HepG2 (cell line): ENCODE measurements at regions not wholly inside any gene's neighbourhood (a gene's known extent, or its start where the extent isn't known, plus 50 kb on each side); places are given as distances from the start of the nearest gene placed in this dataset.

Experiments
- BHLHE40 ChIP-seq: IDR thresholded peaks from 2 replicates; pipeline ENCODE4 v1.6.1; 2011; ENCODE audit warnings: low read length, improper control_type of control experiment
- EZH2 ChIP-seq: conservative IDR thresholded peaks from 2 replicates; pipeline ENCODE4 v1.6.1; 2012; ENCODE audit warnings: mild to moderate bottlenecking, low read depth, low read length, moderate library complexity
- FOXM1 ChIP-seq: sonication (generic); formaldehyde crosslinking; IDR thresholded peaks from 2 replicates; pipeline ENCODE4 v1.5.0; 2020; ENCODE audit warnings: missing genetic modification reagents
- KDM1A ChIP-seq: IDR thresholded peaks from 2 replicates; pipeline ENCODE4 v1.6.1; 2016; ENCODE audit warnings: missing compliant biosample characterization
- MTA3 ChIP-seq: sonication (generic); formaldehyde crosslinking; IDR thresholded peaks from 2 replicates; pipeline ENCODE4 v1.4.0; 2020; ENCODE audit warnings: missing genetic modification reagents
- NFE2L2 ChIP-seq: fragments of 150-350 bp; IDR thresholded peaks from 2 replicates; pipeline ENCODE4 v1.6.1; 2014; ENCODE audit warnings: low read length
- POLR2A ChIP-seq, 2 experiments: IDR thresholded peaks; 2 replicates each; pipeline ENCODE4 v1.6.1; 2011; ENCODE audit warnings: low read depth in 2 of 2, low read length in 2 of 2, mild to moderate bottlenecking in 1 of 2, moderate library complexity in 1 of 2; ENCODE audit not compliant: insufficient read depth in 1 of 2
- RBAK ChIP-seq: sonication (generic); formaldehyde crosslinking; IDR thresholded peaks from 2 replicates; pipeline ENCODE4 v1.5.1; 2020; ENCODE audit warnings: mild to moderate bottlenecking, missing genetic modification reagents
- RFX5 ChIP-seq: IDR thresholded peaks from 2 replicates; pipeline ENCODE4 v1.6.1; 2011; ENCODE audit warnings: low read depth, low read length, improper control_type of control experiment
- SIN3A ChIP-seq: IDR thresholded peaks from 2 replicates; pipeline ENCODE4 v1.6.1; 2011; ENCODE audit warnings: low read depth, mild to moderate bottlenecking, control low read depth, low read length, borderline replicate concordance
- SMC3 ChIP-seq: IDR thresholded peaks from 2 replicates; pipeline ENCODE4 v1.6.1; 2011; ENCODE audit warnings: low read length, improper control_type of control experiment
- ZNF292 ChIP-seq: sonication (generic); formaldehyde crosslinking; IDR thresholded peaks from 2 replicates; pipeline ENCODE4 v1.8.1; 2022; ENCODE audit warnings: mild to moderate bottlenecking, low read depth, missing genetic modification reagents, borderline replicate concordance
- ZNF678 ChIP-seq: sonication (generic); formaldehyde crosslinking; IDR thresholded peaks from 2 replicates; pipeline ENCODE4 v1.4.0; 2020; ENCODE audit warnings: mild to moderate bottlenecking, missing genetic modification reagents
- TF ChIP-seq, protein P1 (sequence below): sonication (generic); formaldehyde crosslinking; IDR thresholded peaks from 2 replicates; pipeline ENCODE4 v1.5.0; 2020; ENCODE audit warnings: mild to moderate bottlenecking, missing genetic modification reagents, moderate library complexity

DNA sequence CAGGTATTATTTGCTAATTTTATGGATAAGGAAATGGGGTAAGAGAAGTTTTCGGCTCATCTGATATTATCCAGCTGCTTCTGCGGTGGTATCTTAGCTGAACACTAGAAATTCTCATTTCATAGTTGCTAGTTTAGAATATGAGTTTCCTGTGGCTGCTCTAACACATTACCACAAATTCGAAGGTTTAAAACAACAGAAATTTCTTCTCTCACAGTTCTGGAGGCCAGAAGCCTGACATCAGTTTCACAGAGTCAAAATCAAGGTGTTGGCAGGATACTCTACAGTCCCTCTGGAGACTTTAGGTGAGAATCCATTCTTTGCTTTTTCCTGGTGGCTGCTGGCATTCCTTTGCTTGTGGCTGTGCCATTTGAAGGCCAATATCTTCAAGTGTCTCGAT, 205.9 kb downstream of the PTEN start:
- TF ChIP-seq EZH2 (no peak), RBAK (no peak), NFE2L2 (no peak), ZNF678 (no peak), ZNF292 (CRISPR knock-in tag) (no peak), POLR2A (IDR thresholded peaks at IDR 0.05; ENCODE audit: insufficient read depth in 1 of 2, low read depth in 2 of 2, low read length in 2 of 2) (no peak), BHLHE40 (no peak), KDM1A (CRISPR knock-in tag) (no peak), MTA3 (CRISPR knock-in tag) (no peak), RFX5 (no peak), SMC3 (no peak), FOXM1 (CRISPR knock-in tag) (no peak), SIN3A (no peak)
- TF ChIP-seq, protein P1, sequence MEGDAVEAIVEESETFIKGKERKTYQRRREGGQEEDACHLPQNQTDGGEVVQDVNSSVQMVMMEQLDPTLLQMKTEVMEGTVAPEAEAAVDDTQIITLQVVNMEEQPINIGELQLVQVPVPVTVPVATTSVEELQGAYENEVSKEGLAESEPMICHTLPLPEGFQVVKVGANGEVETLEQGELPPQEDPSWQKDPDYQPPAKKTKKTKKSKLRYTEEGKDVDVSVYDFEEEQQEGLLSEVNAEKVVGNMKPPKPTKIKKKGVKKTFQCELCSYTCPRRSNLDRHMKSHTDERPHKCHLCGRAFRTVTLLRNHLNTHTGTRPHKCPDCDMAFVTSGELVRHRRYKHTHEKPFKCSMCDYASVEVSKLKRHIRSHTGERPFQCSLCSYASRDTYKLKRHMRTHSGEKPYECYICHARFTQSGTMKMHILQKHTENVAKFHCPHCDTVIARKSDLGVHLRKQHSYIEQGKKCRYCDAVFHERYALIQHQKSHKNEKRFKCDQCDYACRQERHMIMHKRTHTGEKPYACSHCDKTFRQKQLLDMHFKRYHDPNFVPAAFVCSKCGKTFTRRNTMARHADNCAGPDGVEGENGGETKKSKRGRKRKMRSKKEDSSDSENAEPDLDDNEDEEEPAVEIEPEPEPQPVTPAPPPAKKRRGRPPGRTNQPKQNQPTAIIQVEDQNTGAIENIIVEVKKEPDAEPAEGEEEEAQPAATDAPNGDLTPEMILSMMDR = no peak
